ENCODE measurements at regions not wholly inside any gene's neighbourhood (a gene's known extent, or its start where the extent isn't known, plus 50 kb on each side); places are given as distances from the start of the nearest gene placed in this dataset.
"Not testable (repeated sequence)": the region's sequence is repeated elsewhere in the genome, so short reads cannot be mapped to it uniquely, and the experiment has no call there.

- TF ChIP-seq, protein P1, sequence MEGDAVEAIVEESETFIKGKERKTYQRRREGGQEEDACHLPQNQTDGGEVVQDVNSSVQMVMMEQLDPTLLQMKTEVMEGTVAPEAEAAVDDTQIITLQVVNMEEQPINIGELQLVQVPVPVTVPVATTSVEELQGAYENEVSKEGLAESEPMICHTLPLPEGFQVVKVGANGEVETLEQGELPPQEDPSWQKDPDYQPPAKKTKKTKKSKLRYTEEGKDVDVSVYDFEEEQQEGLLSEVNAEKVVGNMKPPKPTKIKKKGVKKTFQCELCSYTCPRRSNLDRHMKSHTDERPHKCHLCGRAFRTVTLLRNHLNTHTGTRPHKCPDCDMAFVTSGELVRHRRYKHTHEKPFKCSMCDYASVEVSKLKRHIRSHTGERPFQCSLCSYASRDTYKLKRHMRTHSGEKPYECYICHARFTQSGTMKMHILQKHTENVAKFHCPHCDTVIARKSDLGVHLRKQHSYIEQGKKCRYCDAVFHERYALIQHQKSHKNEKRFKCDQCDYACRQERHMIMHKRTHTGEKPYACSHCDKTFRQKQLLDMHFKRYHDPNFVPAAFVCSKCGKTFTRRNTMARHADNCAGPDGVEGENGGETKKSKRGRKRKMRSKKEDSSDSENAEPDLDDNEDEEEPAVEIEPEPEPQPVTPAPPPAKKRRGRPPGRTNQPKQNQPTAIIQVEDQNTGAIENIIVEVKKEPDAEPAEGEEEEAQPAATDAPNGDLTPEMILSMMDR (IDR thresholded peaks at IDR 0.05) = not testable (repeated sequence)
- not testable (repeated sequence) for TF ChIP-seq POLR2A (IDR thresholded peaks at IDR 0.05)
Measured at GRCh38 chr4:4028752-4029151, 198.0 kb downstream of the OTOP1 start.
